Loucy (cell line): ENCODE measurements at regions not wholly inside any gene's neighbourhood (a gene's known extent, or its start where the extent isn't known, plus 50 kb on each side); places are given as distances from the start of the nearest gene placed in this dataset.

ENCODE experiments used
- CTCF ChIP-seq: fragments of 200-600 bp; sonication (generic); conservative IDR thresholded peaks from 2 replicates; pipeline ENCODE4 v1.5.1; 2014; ENCODE audit warnings: mild to moderate bottlenecking, antibody characterized with exemption, low read length
- EZH2phosphoT487 ChIP-seq: fragments of 200-600 bp; IDR thresholded peaks from 2 replicates; pipeline ENCODE4 v1.6.1; 2018; ENCODE audit warnings: antibody characterized with exemption, mild to moderate bottlenecking, moderate library complexity, borderline replicate concordance

GRCh38 chr6:93721386-93722048 is 302.2 kb upstream of the EPHA7 start:
- TF ChIP-seq CTCF (peak; percentile 51), EZH2phosphoT487 (no peak)
